NK-92 (cell line): ENCODE measurements at regions not wholly inside any gene's neighbourhood (a gene's known extent, or its start where the extent isn't known, plus 50 kb on each side); places are given as distances from the start of the nearest gene placed in this dataset.
"Not testable (repeated sequence)": the region's sequence is repeated elsewhere in the genome, so short reads cannot be mapped to it uniquely, and the experiment has no call there.

Source experiments
- DNase-seq: peaks from one replicate; lab custom pipeline; 2025; ENCODE audit not compliant: unreplicated experiment; lab: John Stamatoyannopoulos, UW

- no peak for DNase-seq
Measured at GRCh38 chr10:8332730-8333111, 278.2 kb downstream of the GATA3 start.

DNA sequence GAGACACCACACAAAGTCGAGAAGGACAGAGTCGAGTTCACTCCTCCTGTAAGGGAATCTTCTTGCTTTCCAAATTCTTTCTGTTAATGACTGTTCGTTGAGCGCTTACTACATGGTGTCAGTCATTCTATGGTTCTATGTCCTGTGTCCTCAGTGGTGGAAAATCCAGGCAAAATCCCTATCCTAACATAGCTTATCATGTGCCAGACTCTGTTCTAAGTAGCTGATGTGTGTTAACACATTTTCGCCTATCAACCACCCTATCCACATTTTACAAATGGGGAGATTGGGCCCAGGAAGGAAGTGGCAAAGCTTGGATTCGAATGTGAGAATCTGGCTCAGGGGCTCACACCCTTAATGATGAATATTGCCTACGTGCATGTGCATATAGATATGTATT, 280.1 kb downstream of the GATA3 start:
- no peak for DNase-seq

GRCh38 chr10:8336629-8337331, 282.3 kb downstream of the GATA3 start:
- DNase-seq = no peak

GRCh38 chr10:8337332-8337651, 282.8 kb downstream of the GATA3 start:
- DNase-seq = no peak

DNA sequence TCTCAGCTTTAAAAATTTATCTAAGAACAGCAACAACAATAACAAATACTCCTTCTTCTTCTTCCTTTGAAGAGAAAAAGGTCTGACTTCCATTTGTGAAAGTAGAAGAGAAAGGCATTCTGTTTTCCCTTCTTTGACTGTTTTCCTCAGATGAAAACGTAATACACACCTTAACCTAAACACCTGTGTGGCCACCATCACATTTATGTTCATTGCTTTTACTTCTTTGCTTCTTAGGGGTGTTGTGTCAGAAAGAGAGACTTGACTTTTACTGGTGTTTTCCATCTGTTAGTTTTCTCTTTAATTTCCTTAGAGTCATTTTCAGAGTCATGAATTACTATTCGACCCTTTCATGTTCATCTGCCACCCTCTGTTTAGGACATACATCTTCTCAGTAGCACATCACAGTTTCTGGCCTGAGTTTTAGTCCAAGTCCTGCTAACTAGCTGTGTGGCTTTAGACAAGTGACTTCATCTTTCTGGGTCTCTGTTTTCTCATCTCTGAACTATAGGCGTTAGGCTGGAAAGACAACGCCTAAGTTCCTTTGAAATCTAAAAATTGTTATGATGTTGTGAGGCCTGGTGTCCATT, 283.8 kb downstream of the GATA3 start:
- no peak for DNase-seq

GRCh38 chr10:8344756-8345155, 290.3 kb downstream of the GATA3 start:
- no peak for DNase-seq

DNA sequence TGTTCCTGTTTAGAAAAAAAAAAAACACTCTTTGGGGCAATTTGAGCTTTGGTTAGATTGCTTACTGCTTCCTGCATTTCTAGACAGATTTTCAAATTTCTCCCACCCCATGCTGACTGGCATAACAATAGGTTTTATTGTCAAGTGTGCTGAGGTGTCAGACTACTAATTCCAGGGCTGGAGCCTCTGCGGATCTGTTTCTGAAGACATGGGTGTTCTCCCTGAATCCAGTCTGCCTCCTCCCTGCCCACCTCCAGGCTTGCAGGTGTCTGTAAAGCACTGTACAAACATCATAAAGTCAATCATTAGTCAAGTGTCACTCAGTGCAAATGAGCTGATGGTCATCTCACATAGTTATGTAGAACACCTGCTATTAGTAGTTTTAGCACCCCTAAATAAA, 292.4 kb downstream of the GATA3 start:
- DNase-seq = no peak

GRCh38 chr10:8347614-8348013, 293.1 kb downstream of the GATA3 start:
- not testable (repeated sequence) for DNase-seq

DNA sequence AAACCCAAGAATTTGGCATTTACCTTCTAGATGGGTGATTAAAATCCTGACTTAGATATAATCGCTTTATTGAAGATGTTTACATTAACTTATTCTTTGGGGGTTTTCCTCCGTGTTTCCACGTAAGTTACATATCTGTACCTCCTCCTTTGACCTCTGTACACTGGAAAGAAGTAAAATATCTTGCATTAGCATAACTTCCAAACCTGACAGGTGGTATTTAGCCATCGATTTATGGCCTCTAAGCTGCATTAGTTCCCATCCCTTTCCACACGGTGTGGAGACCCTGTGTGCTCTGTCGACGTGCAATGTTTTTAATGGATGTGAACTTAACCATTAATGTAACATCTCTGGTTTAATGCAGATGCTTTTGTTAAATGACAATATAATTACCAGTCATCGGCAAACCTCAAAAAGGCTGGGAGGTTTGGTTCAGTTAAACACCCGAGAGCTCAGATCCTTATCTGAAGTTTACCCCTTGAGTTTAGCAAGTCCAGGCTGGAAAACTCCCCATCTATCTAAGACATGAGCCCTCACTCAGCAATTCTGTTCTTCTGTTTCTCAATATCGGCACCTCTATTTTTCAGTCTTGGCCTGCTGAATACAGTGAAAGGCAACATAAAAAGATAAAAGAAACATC, 295.2 kb downstream of the GATA3 start:
- no peak for DNase-seq

GRCh38 chr10:8350250-8350967, 295.9 kb downstream of the GATA3 start:
- no peak for DNase-seq

GRCh38 chr10:8352171-8353075, 297.9 kb downstream of the GATA3 start:
- no peak for DNase-seq

- no peak for DNase-seq
Measured at GRCh38 chr10:8356283-8356682, 301.8 kb downstream of the GATA3 start.

- no peak for DNase-seq
Measured at GRCh38 chr10:8359467-8359866, 305.0 kb downstream of the GATA3 start.

DNA sequence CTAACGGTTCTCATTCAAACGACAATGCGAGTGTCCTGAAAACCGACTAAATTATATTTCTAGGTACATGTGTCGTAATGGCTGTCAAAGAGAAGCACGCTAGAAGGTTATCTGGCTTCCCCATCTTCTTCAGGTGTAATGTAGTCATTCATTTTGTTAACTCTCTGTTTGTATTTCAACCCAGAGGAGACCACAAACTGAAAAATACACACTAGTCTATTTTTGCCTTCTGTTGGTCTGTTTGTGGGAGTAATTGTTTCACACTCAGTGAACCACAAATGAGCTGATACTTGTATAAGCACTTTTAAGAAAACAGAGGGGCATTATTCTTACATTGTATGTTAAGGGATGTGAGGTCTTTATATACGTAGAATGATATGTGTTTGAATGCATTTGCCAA, 305.9 kb downstream of the GATA3 start:
- no peak for DNase-seq

- no peak for DNase-seq
Measured at GRCh38 chr10:8360814-8361509, 306.5 kb downstream of the GATA3 start.

DNA sequence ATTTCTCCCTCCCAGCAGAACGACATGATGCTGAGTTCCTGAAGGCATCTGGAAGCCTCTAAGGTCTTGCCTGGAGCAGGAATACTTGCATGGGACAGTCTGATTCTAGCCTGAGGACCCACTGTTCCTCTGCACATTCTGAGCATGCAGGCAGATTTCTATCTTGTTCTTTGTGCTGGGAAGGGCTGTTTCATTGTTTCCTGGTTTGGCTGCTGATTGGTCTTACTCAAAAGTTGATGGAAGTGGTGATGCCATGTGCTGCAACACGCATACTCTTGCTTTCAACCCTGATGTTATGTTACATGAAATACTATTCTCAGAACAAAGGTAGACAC, 307.0 kb downstream of the GATA3 start:
- no peak for DNase-seq

DNA sequence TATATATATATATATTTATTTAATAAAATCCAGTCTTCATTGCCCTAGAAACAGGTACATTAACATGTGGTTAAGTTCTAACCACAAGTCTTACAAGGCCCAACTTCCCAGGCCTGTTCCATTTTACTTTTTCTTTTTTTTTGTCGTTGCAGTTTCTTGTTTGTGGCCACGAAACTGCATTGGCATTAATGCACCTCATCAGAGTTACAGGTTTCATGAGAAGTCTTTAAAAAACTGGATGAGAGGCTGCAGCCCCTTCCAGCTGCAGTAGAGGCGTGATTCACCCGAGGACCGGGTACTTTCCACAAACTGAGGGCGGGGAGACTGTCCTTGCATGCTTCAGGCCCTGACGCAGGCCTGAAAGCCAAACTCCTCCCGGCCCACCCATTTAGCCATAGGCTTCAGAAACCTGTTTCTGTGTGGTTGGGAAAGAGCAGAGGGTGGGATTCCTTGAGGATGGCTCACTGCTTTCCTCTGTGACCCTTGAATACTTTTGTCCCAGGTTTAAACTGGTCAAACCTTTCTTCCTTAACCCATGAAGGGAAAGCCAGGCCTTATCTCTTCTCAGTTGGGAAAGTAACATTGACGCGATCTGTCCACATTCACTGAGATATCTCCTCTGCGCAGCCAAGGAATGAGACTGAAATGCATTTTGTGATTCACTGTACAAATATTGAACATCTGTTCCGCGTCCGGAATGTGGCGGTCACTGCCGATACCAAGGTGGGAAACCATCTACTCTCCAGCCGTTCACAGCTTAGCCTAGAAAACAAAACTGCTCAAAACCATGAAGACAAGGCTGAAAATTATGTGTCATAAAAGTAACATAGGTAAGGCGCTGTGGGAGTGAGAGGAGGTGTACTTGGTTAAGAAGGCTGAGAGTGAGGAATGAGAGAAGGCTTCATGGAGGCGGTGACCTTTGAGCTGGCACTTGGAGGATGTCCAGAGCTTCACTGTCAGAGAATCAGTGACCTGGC, 311.7 kb downstream of the GATA3 start:
- no peak for DNase-seq

- not testable (repeated sequence) for DNase-seq
Measured at GRCh38 chr10:8367672-8368411, 313.4 kb downstream of the GATA3 start.

DNA sequence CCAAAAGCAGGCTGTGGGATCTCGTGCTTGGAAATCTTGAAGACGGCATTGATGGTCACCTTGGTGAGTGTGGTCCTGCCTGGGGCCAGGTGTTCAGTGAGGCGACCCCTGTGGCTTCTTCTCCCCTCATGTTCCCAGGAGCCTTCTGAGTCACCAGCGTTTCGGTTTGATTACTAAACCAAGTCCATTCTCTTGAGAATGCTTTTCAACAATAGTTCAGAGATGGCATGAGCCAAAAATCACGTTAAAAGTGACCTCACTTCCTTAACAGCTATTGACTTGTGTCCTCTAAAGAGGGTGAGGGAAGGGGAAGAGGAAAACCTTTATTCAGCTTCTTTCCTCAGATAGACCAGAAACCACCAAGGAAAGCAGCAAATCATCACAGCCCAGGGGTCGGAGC, 315.2 kb downstream of the GATA3 start:
- no peak for DNase-seq
